HL-60 (cell line): ENCODE measurements at regions not wholly inside any gene's neighbourhood (a gene's known extent, or its start where the extent isn't known, plus 50 kb on each side); places are given as distances from the start of the nearest gene placed in this dataset.

Experiments used
- DNase-seq, 2 experiments: peaks; one replicate each; pipeline ENCODE4 v3.0.0-alpha.2; 2010 to 2020; ENCODE audit warnings: low read depth in 1 of 2, low spot score in 1 of 2
- H3K27ac ChIP-seq: fragments of 250-450 bp; sonication (Bioruptor Pico); replicated peaks from 2 replicates; pipeline ENCODE4 v1.5.1; 2020; ENCODE audit warnings: mild to moderate bottlenecking, moderate library complexity
- H3K27me3 ChIP-seq: fragments of 250-450 bp; sonication (Bioruptor Pico); 2 replicates; pipeline ENCODE4 v1.5.1; 2021; ENCODE audit warnings: mild to moderate bottlenecking, moderate library complexity; ENCODE audit not compliant: insufficient read depth, poor library complexity, severe bottlenecking
- H3K4me3 ChIP-seq: replicated peaks from 2 replicates; pipeline ENCODE4 v1.5.1; 2011; ENCODE audit warnings: mild to moderate bottlenecking, control low read depth, low read length; ENCODE audit not compliant: insufficient read depth
- GABPA ChIP-seq: IDR thresholded peaks from 2 replicates; pipeline ENCODE4 v1.6.1; 2012; ENCODE audit warnings: low read depth
- POLR2AphosphoS5 ChIP-seq: IDR thresholded peaks from 2 replicates; pipeline ENCODE4 v1.6.1; 2012; ENCODE audit warnings: low read depth
- SPI1 ChIP-seq: IDR thresholded peaks from 2 replicates; pipeline ENCODE4 v1.6.1; 2012; ENCODE audit warnings: low read depth, mild to moderate bottlenecking, borderline replicate concordance
- TF ChIP-seq, protein P1 (sequence below): IDR thresholded peaks from 2 replicates; pipeline ENCODE4 v1.6.1; 2012; ENCODE audit warnings: low read depth; ENCODE audit not compliant: insufficient replicate concordance
- TF ChIP-seq, protein P2 (sequence below): IDR thresholded peaks from one replicate; pipeline ENCODE4 v1.5.1; 2011; ENCODE audit warnings: low read length, control low read depth, inconsistent platforms; ENCODE audit not compliant: insufficient read depth

DNA sequence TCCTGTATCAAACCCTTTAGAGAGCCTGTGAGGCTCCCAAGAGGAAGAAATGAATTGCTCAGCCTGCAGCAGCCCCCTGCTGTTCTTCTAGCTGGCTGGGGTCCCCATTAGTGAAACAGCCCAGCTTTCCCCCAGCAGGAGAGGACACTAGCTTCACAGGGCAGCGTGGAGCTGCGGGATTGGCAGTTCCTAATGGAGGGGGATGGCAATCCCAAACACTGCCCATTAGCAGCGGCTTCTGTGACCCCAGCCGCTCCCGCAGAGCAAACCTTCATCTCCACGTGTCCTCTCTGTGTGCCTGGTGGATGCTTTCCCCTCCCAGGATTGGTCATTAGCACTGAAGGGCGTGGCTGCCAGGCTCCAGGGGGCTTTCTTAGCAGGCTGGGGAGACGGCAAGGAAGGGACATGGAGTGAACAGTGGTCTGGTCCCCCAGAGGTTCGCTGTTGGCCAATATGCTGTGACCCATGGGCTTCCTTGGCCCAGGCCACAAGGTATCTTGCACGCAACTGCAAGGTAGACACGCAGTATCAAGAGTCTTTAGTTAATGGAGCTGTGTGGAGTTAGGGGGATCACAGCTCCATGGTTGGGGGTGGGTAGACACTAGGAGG lies 322.5 kb upstream of the ZMIZ1 start:
- no peak for DNase-seq

DNA sequence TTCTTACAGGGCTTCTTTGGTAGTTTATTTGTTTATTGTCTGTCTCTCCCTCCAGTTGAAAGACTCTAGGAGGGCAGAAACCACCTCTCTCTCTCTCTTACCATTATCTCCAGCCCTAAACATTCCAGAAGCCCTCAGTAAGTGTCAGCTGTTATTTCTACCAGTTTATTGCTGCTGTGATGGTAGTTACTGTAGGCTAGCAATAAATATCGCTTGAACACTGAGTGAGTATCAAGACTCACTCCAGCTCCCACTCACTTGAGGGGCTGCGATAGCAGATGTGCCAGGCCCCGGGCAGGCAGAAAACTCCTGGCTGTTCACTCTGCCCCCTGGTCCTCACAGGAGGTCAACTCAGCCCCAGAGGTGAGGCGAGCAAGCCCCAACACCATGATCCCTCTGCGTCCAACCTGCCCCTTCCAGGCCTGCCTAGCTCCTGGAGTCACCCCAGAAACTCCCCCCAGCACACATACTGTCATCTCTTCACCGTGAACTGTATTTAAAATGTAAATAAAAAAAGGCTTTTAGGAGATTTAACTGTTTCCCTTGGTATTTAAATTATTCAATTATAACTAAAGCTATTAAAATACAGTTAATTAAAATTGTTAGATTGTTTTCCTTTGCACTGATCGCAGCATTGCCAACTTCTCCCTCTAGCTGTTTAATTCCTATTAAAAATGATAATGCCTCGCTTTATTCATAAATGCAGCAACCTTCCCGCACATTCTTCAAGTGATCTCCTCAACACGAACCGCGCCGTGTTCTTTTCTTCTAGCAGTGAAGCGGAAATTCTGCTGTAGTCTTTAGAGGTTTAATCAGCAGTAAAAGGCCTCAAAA lies 321.1 kb upstream of the ZMIZ1 start:
- no peak overlapping the region for H3K27ac ChIP-seq
- H3K27me3 ChIP-seq: no peaks in the 10 kb centered on the region
- DNase-seq: no peak
- TF ChIP-seq, protein P1, sequence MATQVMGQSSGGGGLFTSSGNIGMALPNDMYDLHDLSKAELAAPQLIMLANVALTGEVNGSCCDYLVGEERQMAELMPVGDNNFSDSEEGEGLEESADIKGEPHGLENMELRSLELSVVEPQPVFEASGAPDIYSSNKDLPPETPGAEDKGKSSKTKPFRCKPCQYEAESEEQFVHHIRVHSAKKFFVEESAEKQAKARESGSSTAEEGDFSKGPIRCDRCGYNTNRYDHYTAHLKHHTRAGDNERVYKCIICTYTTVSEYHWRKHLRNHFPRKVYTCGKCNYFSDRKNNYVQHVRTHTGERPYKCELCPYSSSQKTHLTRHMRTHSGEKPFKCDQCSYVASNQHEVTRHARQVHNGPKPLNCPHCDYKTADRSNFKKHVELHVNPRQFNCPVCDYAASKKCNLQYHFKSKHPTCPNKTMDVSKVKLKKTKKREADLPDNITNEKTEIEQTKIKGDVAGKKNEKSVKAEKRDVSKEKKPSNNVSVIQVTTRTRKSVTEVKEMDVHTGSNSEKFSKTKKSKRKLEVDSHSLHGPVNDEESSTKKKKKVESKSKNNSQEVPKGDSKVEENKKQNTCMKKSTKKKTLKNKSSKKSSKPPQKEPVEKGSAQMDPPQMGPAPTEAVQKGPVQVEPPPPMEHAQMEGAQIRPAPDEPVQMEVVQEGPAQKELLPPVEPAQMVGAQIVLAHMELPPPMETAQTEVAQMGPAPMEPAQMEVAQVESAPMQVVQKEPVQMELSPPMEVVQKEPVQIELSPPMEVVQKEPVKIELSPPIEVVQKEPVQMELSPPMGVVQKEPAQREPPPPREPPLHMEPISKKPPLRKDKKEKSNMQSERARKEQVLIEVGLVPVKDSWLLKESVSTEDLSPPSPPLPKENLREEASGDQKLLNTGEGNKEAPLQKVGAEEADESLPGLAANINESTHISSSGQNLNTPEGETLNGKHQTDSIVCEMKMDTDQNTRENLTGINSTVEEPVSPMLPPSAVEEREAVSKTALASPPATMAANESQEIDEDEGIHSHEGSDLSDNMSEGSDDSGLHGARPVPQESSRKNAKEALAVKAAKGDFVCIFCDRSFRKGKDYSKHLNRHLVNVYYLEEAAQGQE: no peak
- no peak for TF ChIP-seq GABPA
- no peak for TF ChIP-seq POLR2AphosphoS5
- TF ChIP-seq, protein P2, sequence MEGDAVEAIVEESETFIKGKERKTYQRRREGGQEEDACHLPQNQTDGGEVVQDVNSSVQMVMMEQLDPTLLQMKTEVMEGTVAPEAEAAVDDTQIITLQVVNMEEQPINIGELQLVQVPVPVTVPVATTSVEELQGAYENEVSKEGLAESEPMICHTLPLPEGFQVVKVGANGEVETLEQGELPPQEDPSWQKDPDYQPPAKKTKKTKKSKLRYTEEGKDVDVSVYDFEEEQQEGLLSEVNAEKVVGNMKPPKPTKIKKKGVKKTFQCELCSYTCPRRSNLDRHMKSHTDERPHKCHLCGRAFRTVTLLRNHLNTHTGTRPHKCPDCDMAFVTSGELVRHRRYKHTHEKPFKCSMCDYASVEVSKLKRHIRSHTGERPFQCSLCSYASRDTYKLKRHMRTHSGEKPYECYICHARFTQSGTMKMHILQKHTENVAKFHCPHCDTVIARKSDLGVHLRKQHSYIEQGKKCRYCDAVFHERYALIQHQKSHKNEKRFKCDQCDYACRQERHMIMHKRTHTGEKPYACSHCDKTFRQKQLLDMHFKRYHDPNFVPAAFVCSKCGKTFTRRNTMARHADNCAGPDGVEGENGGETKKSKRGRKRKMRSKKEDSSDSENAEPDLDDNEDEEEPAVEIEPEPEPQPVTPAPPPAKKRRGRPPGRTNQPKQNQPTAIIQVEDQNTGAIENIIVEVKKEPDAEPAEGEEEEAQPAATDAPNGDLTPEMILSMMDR: no peak
- TF ChIP-seq SPI1: no peak
- no peak overlapping the region for H3K4me3 ChIP-seq

More for the DNA sequence above, 322.5 kb upstream of the ZMIZ1 start:
- Histone ChIP-seq H3K27ac (no peak overlapping the region), H3K27me3 (no peaks in the 10 kb centered on the region), H3K4me3 (no peak overlapping the region)
- no peak for TF ChIP-seq POLR2AphosphoS5
- TF ChIP-seq, protein P2: no peak
- TF ChIP-seq SPI1: no peak

DNA sequence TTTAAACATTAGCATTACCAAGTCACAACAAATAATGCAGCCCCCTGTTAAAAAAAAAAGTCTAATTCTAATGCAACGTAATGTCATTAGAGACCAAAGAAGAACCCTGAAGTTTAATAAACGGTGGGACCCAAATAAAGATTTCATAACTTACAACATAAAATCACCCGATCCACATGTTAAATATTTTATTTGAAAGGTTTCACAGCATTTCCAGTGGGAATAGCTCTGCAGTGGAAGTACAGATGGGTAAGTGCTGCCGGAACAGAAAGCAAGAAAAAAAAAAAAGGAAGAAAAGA lies 320.6 kb upstream of the ZMIZ1 start:
- no peak overlapping the region for H3K27ac ChIP-seq
- DNase-seq: no peak

More for the DNA sequence above, 320.6 kb upstream of the ZMIZ1 start:
- TF ChIP-seq POLR2AphosphoS5 (no peak), SPI1 (no peak), GABPA (no peak)
- TF ChIP-seq, protein P1: no peak
- TF ChIP-seq, protein P2: no peak
- no peak overlapping the region for H3K4me3 ChIP-seq
- no peaks in the 10 kb centered on the region for H3K27me3 ChIP-seq
